ENCODE measurements at regions not wholly inside any gene's neighbourhood (a gene's known extent, or its start where the extent isn't known, plus 50 kb on each side); places are given as distances from the start of the nearest gene placed in this dataset.

DNA sequence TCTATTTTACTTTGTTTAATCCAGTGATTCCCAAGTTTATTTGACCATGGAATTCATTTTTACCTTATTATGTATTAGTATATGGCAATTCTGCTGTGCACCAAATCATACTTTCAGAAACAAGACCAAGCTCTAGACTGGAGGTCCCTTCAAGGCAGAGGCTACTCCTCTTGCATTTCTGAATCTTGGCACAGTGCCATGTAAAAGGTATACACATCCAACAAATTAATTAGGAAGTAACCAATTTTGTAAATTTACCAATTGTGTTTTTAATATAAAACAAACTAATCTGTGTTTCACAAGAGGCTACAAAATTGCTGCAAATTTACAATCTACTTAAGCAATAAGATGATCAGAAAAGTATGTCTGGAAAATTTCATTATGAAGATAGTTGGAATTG is 712.2 kb upstream of the HS3ST1 start:
- TF ChIP-seq, protein P1, sequence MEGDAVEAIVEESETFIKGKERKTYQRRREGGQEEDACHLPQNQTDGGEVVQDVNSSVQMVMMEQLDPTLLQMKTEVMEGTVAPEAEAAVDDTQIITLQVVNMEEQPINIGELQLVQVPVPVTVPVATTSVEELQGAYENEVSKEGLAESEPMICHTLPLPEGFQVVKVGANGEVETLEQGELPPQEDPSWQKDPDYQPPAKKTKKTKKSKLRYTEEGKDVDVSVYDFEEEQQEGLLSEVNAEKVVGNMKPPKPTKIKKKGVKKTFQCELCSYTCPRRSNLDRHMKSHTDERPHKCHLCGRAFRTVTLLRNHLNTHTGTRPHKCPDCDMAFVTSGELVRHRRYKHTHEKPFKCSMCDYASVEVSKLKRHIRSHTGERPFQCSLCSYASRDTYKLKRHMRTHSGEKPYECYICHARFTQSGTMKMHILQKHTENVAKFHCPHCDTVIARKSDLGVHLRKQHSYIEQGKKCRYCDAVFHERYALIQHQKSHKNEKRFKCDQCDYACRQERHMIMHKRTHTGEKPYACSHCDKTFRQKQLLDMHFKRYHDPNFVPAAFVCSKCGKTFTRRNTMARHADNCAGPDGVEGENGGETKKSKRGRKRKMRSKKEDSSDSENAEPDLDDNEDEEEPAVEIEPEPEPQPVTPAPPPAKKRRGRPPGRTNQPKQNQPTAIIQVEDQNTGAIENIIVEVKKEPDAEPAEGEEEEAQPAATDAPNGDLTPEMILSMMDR (IDR thresholded peaks at IDR 0.05): no peak
- no peak for TF ChIP-seq ZFX (IDR thresholded peaks at IDR 0.05; ENCODE audit: borderline replicate concordance)

DNA sequence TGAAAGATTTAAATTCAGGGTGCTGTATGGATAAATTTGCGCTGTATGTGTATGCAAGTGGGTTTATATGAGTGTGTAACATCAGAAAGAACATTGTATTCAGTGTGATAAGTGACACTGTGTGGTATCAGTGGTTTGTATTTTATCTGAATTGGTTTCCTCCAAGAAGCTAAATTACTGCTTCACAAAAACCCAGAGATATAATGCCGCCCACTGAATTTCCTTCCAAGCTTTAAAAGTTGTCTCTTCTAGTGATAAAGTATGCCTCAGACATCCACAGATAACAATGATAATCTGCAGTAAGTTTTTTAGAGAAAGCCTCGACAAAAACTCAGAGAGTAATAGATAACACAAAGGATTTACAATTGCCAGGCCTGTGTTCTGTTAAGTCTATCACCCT is 710.6 kb upstream of the HS3ST1 start:
- H3K27ac ChIP-seq: no peak overlapping the region
- TF ChIP-seq ZFX (IDR thresholded peaks at IDR 0.05; ENCODE audit: borderline replicate concordance): no peak
- TF ChIP-seq, protein P1 (IDR thresholded peaks at IDR 0.05): no peak

More for the DNA sequence above, 712.2 kb upstream of the HS3ST1 start:
- H3K27ac ChIP-seq: no peak overlapping the region

DNA sequence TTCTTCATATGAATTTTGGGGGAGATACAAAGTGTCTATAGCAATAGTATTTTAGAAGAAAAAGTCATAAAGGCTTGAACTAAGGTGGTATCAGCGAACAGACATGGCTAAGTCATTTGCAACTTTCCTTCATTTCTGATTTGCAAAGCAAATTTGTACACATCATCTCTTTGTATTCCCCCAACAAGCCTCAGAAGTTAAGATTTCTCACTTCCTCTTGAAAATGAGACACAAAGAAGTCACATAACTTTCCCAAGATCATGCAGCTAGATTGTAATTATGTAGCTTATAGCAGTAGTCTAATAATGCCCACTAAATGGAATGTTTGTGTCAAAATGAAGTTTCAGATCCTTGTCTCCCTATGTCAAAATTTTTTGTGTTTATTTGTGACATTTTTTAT is 709.8 kb upstream of the HS3ST1 start:
- H3K27ac ChIP-seq: no peak overlapping the region
- TF ChIP-seq, protein P1 (IDR thresholded peaks at IDR 0.05): no peak
- no peak for TF ChIP-seq ZFX (IDR thresholded peaks at IDR 0.05; ENCODE audit: borderline replicate concordance)

DNA sequence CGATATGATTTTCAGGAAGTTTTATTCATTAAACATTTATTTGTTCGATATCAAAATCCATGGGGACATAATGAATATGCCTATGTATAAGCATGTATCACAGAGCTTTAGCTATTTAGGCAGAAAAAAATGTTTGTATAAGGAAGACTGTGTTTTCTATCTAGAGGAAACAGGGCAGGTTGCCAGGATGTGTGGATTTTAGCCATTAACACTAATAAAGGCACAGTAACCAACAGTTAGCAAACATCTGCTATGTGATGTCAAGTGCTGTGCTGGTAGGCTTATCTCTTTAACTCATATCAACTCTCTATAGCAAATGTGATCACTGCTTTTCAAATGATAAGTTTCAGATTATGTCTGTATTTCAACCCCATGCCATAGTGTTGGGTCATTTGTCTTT is 708.9 kb upstream of the HS3ST1 start:
- no peak overlapping the region for H3K27ac ChIP-seq
- no peak for TF ChIP-seq ZFX (IDR thresholded peaks at IDR 0.05; ENCODE audit: borderline replicate concordance)
- TF ChIP-seq, protein P1 (IDR thresholded peaks at IDR 0.05): no peak

DNA sequence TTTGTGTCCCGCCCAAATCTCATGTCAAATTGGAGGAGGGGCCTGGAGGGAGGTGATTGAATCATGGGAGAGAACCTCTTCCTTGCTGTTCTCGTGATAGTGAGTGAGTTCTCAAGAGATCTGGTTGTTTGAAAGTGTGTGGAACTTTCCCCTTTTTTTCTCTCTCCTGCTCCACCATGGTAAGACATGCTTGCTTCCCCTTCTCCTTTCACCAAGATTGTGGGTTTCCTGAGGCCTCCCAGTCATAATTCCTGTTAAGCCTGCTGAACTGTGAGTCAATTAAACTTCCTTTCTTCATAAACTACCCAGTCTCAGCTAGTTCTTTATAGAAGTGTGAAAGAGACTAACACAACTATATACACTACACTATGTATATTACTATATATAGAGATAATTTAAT is 697.8 kb upstream of the HS3ST1 start:
- no peak overlapping the region for H3K27ac ChIP-seq
- TF ChIP-seq ZFX (IDR thresholded peaks at IDR 0.05; ENCODE audit: borderline replicate concordance): no peak
- TF ChIP-seq, protein P1 (IDR thresholded peaks at IDR 0.05): no peak

DNA sequence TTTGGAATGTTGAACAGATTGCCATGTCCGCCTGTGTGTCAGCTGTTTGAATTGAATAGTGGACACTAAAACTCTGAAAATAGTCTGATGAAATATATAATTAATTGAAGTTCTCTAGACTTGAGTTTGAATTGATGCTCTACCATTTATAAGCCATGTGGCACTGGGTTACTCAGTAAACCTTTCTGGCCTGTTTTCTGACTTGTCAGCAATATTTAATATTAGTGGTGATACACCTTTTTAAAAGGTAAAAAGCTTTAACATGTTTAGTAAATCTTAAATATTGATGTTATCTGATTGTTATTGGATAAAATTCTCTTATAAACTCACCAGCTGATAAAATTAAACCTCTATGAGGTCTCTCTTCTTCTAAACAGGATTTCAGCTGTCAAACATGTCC is 695.4 kb upstream of the HS3ST1 start:
- TF ChIP-seq, protein P1 (IDR thresholded peaks at IDR 0.05): no peak
- TF ChIP-seq ZFX (IDR thresholded peaks at IDR 0.05; ENCODE audit: borderline replicate concordance): no peak
- no peak overlapping the region for H3K27ac ChIP-seq

DNA sequence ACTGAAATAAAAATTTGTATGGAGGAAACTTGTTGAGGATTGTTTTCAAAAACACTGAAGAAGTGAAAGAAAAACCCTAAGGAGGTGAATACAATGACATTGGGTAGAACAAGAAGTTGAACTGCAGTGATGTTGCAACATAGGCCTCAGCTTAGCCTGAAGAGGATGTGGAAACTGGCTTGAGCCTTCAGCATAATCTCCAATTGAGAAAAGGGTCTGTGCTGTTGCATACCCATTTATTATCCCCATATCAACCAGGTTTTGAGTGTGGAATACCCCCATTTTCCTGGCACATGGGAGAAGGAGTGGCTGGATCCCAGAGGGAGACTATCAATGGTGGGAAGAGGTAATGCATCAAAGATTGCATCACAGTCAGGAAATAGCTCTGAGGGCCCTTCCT is 695.0 kb upstream of the HS3ST1 start:
- TF ChIP-seq, protein P1 (IDR thresholded peaks at IDR 0.05): no peak
- TF ChIP-seq ZFX (IDR thresholded peaks at IDR 0.05; ENCODE audit: borderline replicate concordance): no peak
- H3K27ac ChIP-seq: no peak overlapping the region
